B cell (primary cell): ENCODE measurements at regions not wholly inside any gene's neighbourhood (a gene's known extent, or its start where the extent isn't known, plus 50 kb on each side); places are given as distances from the start of the nearest gene placed in this dataset.

Source experiments
- ATAC-seq: fragments of 200-7000 bp; cut with Tn5 transposase; one replicate; pipeline ENCODE4 v1.10.0; 2021; ENCODE audit warnings: low read depth, mild to moderate bottlenecking, moderate number of reproducible peaks, moderate library complexity
- CTCF ChIA-PET: fragments of 350-600 bp; sonication (Branson Sonifier 250); formaldehyde crosslinking; loops from one replicate; lab custom pipeline; 2021; ENCODE audit warnings: antibody characterized with exemption, inconsistent platforms; lab: Charles Lee
- POLR2A ChIA-PET: fragments of 350-600 bp; sonication (Branson Sonifier 250); formaldehyde crosslinking; loops from one replicate; lab custom pipeline; 2021; ENCODE audit warnings: antibody characterized with exemption; lab: Charles Lee
- DNase-seq: peaks from one replicate; pipeline ENCODE4 v3.0.0; 2013
- H2AFZ ChIP-seq: 2 replicates; pipeline ENCODE4 v1.6.1; 2012; ENCODE audit warnings: mild to moderate bottlenecking, low read depth, low read length; ENCODE audit not compliant: insufficient read depth, poor library complexity, severe bottlenecking
- H3K27ac ChIP-seq, 2 donors: 1 replicate in 1 of 2; 2 replicates in 1 of 2; pipeline ENCODE4 v1.5.1; 2012 to 2013; ENCODE audit warnings: low read length in 2 of 2, mild to moderate bottlenecking in 2 of 2, moderate library complexity in 1 of 2
- H3K27me3 ChIP-seq, 4 experiments: fragments of 200-600 bp in 1 of 4; sonication (generic) in 1 of 4; replicated peaks in 1 of 4; 1 replicate in 2 of 4; 2 replicates in 2 of 4; pipeline versions ENCODE4 v1.6.1 to v1.7.0; 2013 to 2016; ENCODE audit warnings: low read length in 3 of 4, mild to moderate bottlenecking in 2 of 4, mixed read lengths in 1 of 4, moderate library complexity in 1 of 4; ENCODE audit not compliant: insufficient read depth in 4 of 4, control insufficient read depth in 3 of 4; ENCODE audit errors: control extremely low read depth in 1 of 4
- H3K36me3 ChIP-seq, 2 experiments: replicated peaks in 1 of 2; 1 replicate in 1 of 2; 2 replicates in 1 of 2; pipeline versions ENCODE4 v1.6.1 to v1.7.1; 2013; ENCODE audit warnings: low read length in 1 of 2; ENCODE audit not compliant: insufficient read depth in 2 of 2, control insufficient read depth in 1 of 2; ENCODE audit errors: control extremely low read depth in 1 of 2, extremely low read depth in 1 of 2
- H3K4me1 ChIP-seq, 2 donors: fragments of 200-600 bp in 1 of 2; sonication (generic) in 1 of 2; 1 replicate in 1 of 2; 2 replicates in 1 of 2; pipeline versions ENCODE4 v1.5.1 to v1.6.1; 2013 to 2017; ENCODE audit warnings: low read length in 2 of 2; ENCODE audit not compliant: control insufficient read depth in 2 of 2, insufficient read depth in 2 of 2
- H3K4me2 ChIP-seq: replicated peaks from 2 replicates; pipeline ENCODE3; 2012; ENCODE audit warnings: mild to moderate bottlenecking, low read depth, low read length; ENCODE audit not compliant: poor library complexity, severe bottlenecking
- H3K4me3 ChIP-seq, 5 experiments: fragments of 200-600 bp in 1 of 5; sonication (generic) in 1 of 5; 1 replicate in 3 of 5; 2 replicates in 2 of 5; pipeline versions ENCODE4 v1.5.1 to v1.7.0; 2011 to 2016; ENCODE audit warnings: low read length in 4 of 5, mild to moderate bottlenecking in 4 of 5, low read depth in 2 of 5, control low read depth in 1 of 5, moderate library complexity in 1 of 5; ENCODE audit not compliant: insufficient read depth in 1 of 5; ENCODE audit errors: control extremely low read depth in 1 of 5, extremely low read depth in 1 of 5
- H3K79me2 ChIP-seq: fragments of 200-600 bp; sonication (generic); one replicate; pipeline ENCODE4 v1.6.0; 2016; ENCODE audit warnings: low read length; ENCODE audit not compliant: control insufficient read depth, insufficient read depth
- H3K9ac ChIP-seq: fragments of 200-600 bp; sonication (generic); 2 replicates; pipeline ENCODE4 v1.6.1; 2017; ENCODE audit warnings: mild to moderate bottlenecking, low read length, moderate library complexity
- H3K9me3 ChIP-seq, 3 donors: one replicate each; pipeline versions ENCODE4 v1.6.1 to v1.7.1; 2013; ENCODE audit warnings: low read length in 2 of 3; ENCODE audit not compliant: control insufficient read depth in 2 of 3, insufficient read depth in 1 of 3; ENCODE audit errors: control extremely low read depth in 1 of 3
- H4K20me1 ChIP-seq: 2 replicates; pipeline ENCODE4 v1.6.0; 2012; ENCODE audit warnings: mild to moderate bottlenecking, low read length; ENCODE audit not compliant: insufficient read depth, control insufficient read depth, poor library complexity, severe bottlenecking
- H3K27ac Mint-ChIP-seq: one replicate; pipeline ENCODE4 v1.8.0; 2021; ENCODE audit warnings: mixed read lengths
- H3K27me3 Mint-ChIP-seq: one replicate; pipeline ENCODE4 v1.8.0; 2021; ENCODE audit warnings: mixed read lengths
- H3K4me1 Mint-ChIP-seq: one replicate; pipeline ENCODE4 v1.8.0; 2021; ENCODE audit warnings: mixed read lengths
- H3K4me3 Mint-ChIP-seq: one replicate; pipeline ENCODE4 v1.8.0; 2021; ENCODE audit warnings: mixed read lengths
- H3K9me3 Mint-ChIP-seq: one replicate; pipeline ENCODE4 v1.8.0; 2022; ENCODE audit warnings: mixed read lengths; ENCODE audit not compliant: insufficient read depth
- CTCF ChIP-seq: fragments of 200-600 bp; IDR thresholded peaks from one replicate; pipeline ENCODE4 v1.8.0; 2022; ENCODE audit warnings: antibody characterized with exemption, mild to moderate bottlenecking
- EZH2 ChIP-seq: IDR thresholded peaks from 2 replicates; pipeline ENCODE4 v1.6.1; 2012; ENCODE audit warnings: borderline replicate concordance, low read depth, mild to moderate bottlenecking, moderate library complexity, low read length; ENCODE audit not compliant: insufficient read depth, poor library complexity, severe bottlenecking
- WGBS: methylation state at CpG from one replicate; pipeline ENCODE4 v1.1.5; 2013; ENCODE audit warnings: missing lambda C conversion rate; ENCODE audit not compliant: insufficient coverage; 5-methylcytosine and 5-hydroxymethylcytosine counted together
- intact Hi-C: fragments of 100-400 bp; cut with micrococcal nuclease; formaldehyde crosslinking; loops from one replicate; pipeline ENCODE4 v1.10.0; 2022

DNA sequence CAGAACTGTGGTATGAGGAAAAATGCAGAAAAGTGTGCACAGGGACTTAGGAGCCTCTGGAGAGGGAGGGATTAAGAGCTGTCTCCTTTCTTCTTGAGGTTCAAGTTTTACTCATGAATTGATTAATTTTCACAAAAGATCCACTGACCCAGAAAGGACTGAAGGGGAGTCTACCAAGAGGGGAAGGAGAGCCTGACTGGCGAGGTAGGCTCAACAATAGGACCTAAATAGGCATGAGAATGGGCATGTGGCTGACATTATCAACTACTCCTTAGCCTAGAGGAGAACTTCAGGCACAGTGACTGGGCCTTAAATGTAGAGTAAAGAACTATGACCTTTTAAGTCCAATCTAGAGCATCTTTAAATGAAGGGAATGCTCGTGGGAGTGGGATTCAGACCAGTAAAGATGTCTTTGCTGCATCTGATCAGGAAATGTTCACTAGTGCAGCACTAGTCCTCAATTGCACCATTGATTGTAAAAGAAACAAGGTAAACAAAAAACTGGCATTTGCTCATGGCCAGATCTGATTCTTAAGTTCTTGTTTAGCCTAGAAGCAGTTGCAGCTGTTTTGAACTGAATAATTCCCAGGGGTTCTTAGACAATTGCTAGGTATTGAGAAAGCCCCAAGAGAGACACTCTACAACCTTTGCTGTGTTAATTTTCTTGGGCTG is 135.6 kb downstream of the RAB38 start:
- no peak overlapping the region for H3K4me3 Mint-ChIP-seq

GRCh38 chr11:88038063-88038462 is 137.2 kb downstream of the RAB38 start:
- WGBS = no CpG with 5 or more reads among the region's 2 CpGs
- H4K20me1 ChIP-seq = no peaks in the 10 kb centered on the region
- ChIA-PET CTCF (no interaction called here), POLR2A (no interaction called here)
- no peak overlapping the region for H2AFZ ChIP-seq
- H3K27ac ChIP-seq = no peak overlapping the region
- H3K4me3 Mint-ChIP-seq = no peak overlapping the region
- H3K27me3 ChIP-seq = no peaks in the 10 kb centered on the region
- H3K27ac Mint-ChIP-seq = no peak overlapping the region
- no peak overlapping the region for H3K4me3 ChIP-seq
- no peaks in the 10 kb centered on the region for H3K4me1 Mint-ChIP-seq
- intact Hi-C loops = no loop called here
- H3K9ac ChIP-seq = no peak overlapping the region
- peaks cover 0 to 5% (median 0%) of the 10 kb centered on the region in 3 donors for H3K9me3 ChIP-seq
- peaks cover 2% of the 10 kb centered on the region for H3K27me3 Mint-ChIP-seq
- DNase-seq = no peak
- no peaks in the 10 kb centered on the region for H3K4me1 ChIP-seq
- TF ChIP-seq CTCF (no peak), EZH2 (no peak)
- H3K36me3 ChIP-seq = no peaks in the 10 kb centered on the region
- no peak overlapping the region for H3K4me2 ChIP-seq
- peaks cover 2% of the 10 kb centered on the region for H3K9me3 Mint-ChIP-seq
- H3K79me2 ChIP-seq = no peaks in the 10 kb centered on the region
- ATAC-seq = no peak

More for the DNA sequence above, 135.6 kb downstream of the RAB38 start:
- H3K9me3 Mint-ChIP-seq = no peaks in the 10 kb centered on the region
- H3K27ac Mint-ChIP-seq = no peak overlapping the region
- Histone ChIP-seq H3K79me2 (no peaks in the 10 kb centered on the region), H4K20me1 (no peaks in the 10 kb centered on the region), H3K4me3 (no peak overlapping the region), H3K9ac (no peak overlapping the region), H3K9me3 (no peaks in the 10 kb centered on the region), H3K4me1 (no peaks in the 10 kb centered on the region), H3K27ac (no peak overlapping the region), H3K36me3 (no peaks in the 10 kb centered on the region), H3K27me3 (no peaks in the 10 kb centered on the region), H3K4me2 (no peak overlapping the region), H2AFZ (no peak overlapping the region)
- WGBS = 67% methylated on average over 1 of the region's 2 CpGs
- POLR2A ChIA-PET = no interaction called here
- H3K27me3 Mint-ChIP-seq = peaks cover 2% of the 10 kb centered on the region
- intact Hi-C loops = no loop called here
- no peaks in the 10 kb centered on the region for H3K4me1 Mint-ChIP-seq
- CTCF ChIA-PET = no interaction called here
- TF ChIP-seq CTCF (no peak), EZH2 (no peak)
- no peak for DNase-seq
- ATAC-seq = no peak
